ENCODE measurements at regions not wholly inside any gene's neighbourhood (a gene's known extent, or its start where the extent isn't known, plus 50 kb on each side); places are given as distances from the start of the nearest gene placed in this dataset.

DNA sequence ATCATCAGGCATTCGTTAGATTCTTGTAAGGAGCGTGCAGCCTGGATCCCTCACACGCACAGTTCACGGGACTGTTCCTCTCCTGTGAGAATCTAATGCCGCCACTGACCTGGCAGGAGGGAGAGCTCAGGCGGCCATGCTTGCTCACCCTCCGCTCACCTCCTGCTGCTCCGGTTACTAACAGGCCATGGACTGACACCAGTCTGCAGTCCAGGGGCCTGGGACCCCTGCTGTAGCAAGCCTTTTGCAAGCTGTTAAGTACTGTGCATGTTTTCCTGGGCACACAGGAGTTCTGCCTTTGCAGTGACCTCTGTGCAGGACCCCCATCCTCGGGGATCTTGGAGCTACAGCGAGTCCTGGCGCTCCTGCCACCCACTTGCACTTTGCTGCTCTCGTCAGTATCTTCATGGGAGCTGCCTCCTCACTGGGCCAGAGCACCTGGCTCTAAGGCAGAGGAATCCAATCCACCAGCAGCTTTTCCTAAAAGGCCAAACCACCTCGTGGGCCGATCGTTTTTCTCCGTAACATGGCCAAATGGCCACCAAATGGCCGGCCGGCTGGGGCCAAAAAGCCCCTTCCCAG, 230.6 kb downstream of the FOXL1 start:
- intact Hi-C loops (cut with DNase I) = no loop called here
- H3K36me3 ChIP-seq (ENCODE audit: insufficient read depth in 1 of 2, low read depth in 1 of 2) = no peaks in the 10 kb centered on the region
- no peak overlapping the region for H3K4me3 ChIP-seq
- DNase-seq (no peak), ATAC-seq (no peak)
- H3K27ac ChIP-seq = no peak overlapping the region
- TF ChIP-seq, protein P1, sequence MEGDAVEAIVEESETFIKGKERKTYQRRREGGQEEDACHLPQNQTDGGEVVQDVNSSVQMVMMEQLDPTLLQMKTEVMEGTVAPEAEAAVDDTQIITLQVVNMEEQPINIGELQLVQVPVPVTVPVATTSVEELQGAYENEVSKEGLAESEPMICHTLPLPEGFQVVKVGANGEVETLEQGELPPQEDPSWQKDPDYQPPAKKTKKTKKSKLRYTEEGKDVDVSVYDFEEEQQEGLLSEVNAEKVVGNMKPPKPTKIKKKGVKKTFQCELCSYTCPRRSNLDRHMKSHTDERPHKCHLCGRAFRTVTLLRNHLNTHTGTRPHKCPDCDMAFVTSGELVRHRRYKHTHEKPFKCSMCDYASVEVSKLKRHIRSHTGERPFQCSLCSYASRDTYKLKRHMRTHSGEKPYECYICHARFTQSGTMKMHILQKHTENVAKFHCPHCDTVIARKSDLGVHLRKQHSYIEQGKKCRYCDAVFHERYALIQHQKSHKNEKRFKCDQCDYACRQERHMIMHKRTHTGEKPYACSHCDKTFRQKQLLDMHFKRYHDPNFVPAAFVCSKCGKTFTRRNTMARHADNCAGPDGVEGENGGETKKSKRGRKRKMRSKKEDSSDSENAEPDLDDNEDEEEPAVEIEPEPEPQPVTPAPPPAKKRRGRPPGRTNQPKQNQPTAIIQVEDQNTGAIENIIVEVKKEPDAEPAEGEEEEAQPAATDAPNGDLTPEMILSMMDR (IDR thresholded peaks at IDR 0.05) = no peak
- H3K9me3 ChIP-seq = no peaks in the 10 kb centered on the region
- peaks cover 0 to 77% (median 11%) of the 10 kb centered on the region in 3 donors for H3K27me3 ChIP-seq (ENCODE audit: insufficient read depth in 3 of 3, low read length in 2 of 3)
- 60 to 63% (median 61%) methylated on average over 18 of the region's 18 CpGs for WGBS, 3 donors
- H3K4me1 ChIP-seq = no peaks in the 10 kb centered on the region

DNA sequence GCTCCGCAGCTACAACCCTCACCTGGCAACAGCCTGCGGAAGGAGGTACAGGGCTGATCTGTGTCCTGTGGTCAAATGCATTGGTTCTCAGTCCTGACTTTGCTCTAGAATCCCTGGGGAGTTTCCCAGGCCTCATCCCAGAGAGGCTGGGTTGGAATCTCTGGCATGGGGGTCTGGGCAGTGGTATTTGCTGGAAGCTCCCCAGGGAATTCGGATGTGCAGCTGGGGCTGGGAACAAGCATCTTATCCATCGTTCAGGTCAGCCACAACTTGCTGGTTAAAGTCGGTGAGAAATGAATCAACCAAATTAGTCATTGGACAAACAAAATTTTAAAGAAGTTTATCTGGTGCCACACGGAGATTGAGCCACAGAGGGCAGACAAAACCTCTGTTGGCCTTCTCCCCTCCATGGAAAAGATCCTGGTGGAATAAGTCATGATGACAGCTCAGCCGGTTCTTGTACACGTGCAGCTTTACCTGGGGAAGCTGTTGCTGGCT, 231.2 kb downstream of the FOXL1 start:
- intact Hi-C loops (cut with DNase I) = no loop called here
- Histone ChIP-seq H3K27me3 (ENCODE audit: insufficient read depth in 3 of 3, low read length in 2 of 3) (peaks cover 0 to 74% (median 11%) of the 10 kb centered on the region in 3 donors), H3K27ac (no peak overlapping the region), H3K4me1 (no peaks in the 10 kb centered on the region), H3K4me3 (no peak overlapping the region), H3K36me3 (ENCODE audit: insufficient read depth in 1 of 2, low read depth in 1 of 2) (no peaks in the 10 kb centered on the region), H3K9me3 (no peaks in the 10 kb centered on the region)
- WGBS, 3 donors = 46 to 51% (median 47%) methylated on average over 8 of the region's 8 CpGs
- no peak for DNase-seq
- TF ChIP-seq, protein P1 (IDR thresholded peaks at IDR 0.05) = no peak
- ATAC-seq = no peak

DNA sequence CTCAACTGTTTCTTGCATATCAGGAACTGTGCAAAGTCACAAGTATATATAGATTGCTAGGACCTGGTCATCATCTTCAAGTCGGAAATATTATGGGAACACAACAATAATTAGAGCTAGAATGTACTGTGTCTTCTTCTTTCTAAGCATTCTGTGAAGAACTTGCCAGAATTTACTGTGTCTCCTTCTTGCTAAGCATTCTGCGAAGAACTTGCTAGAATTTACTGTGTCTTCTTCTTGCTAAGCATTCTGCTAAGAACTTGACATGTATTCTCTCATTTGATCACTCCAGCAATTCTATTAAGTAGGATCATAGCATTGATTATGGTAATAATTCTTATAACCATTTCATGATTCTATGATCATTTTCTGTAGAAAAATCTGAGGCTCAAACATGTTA, 231.7 kb downstream of the FOXL1 start:
- TF ChIP-seq, protein P1 (IDR thresholded peaks at IDR 0.05) = no peak
- Histone ChIP-seq H3K27me3 (ENCODE audit: insufficient read depth in 3 of 3, low read length in 2 of 3) (peaks cover 0 to 70% (median 11%) of the 10 kb centered on the region in 3 donors), H3K36me3 (ENCODE audit: insufficient read depth in 1 of 2, low read depth in 1 of 2) (no peaks in the 10 kb centered on the region), H3K4me1 (no peaks in the 10 kb centered on the region), H3K9me3 (no peaks in the 10 kb centered on the region), H3K4me3 (no peak overlapping the region), H3K27ac (no peak overlapping the region)
- ATAC-seq = no peak
- DNase-seq = no peak
- 82 to 92% (median 89%) methylated on average over 2 of the region's 2 CpGs for WGBS, 3 donors
- intact Hi-C loops (cut with DNase I) = no loop called here

DNA sequence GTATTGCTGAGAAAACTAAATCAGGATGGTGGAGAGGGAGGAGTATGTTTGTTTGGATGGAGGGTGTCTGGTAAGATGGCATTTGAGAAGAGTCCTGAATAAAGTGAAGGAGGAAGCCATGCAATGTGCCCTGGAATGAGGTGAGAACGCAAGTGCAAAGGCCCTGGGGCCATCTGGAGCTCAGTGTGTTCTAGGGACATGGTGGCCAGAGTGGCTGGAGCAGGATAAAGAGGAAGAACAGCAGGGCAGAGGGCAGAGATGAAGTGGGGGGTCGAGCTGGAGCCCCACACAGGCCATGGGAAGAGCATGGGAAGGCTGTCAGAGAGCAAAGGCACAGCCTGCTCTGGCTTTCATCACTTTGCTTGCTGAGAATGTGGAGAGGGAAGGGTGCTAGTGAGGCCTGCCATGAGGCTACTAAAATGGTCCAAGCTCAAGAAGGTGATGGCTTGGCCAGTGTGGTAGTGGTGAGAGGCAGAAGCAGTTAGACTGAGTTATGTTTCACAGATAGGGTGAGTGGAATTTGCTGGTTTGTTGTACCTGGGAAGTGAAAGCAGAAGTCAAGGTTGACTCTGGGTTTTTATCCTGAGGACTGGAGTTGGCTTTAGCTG, 234.1 kb downstream of the FOXL1 start:
- ATAC-seq = no peak
- H3K4me3 ChIP-seq = no peak overlapping the region
- H3K27me3 ChIP-seq (ENCODE audit: insufficient read depth in 3 of 3, low read length in 2 of 3) = peaks cover 0 to 54% (median 10%) of the 10 kb centered on the region in 3 donors
- H3K27ac ChIP-seq = no peak overlapping the region
- 62 to 82% (median 77%) methylated on average over 2 of the region's 2 CpGs for WGBS, 3 donors
- TF ChIP-seq, protein P1 (IDR thresholded peaks at IDR 0.05) = no peak
- no peaks in the 10 kb centered on the region for H3K9me3 ChIP-seq
- no peak for DNase-seq
- intact Hi-C loops (cut with DNase I) = no loop called here
- H3K36me3 ChIP-seq (ENCODE audit: insufficient read depth in 1 of 2, low read depth in 1 of 2) = no peaks in the 10 kb centered on the region
- H3K4me1 ChIP-seq = no peaks in the 10 kb centered on the region

Measured in psoas muscle (tissue), 7 donors.